ENCODE measurements at regions not wholly inside any gene's neighbourhood (a gene's known extent, or its start where the extent isn't known, plus 50 kb on each side); places are given as distances from the start of the nearest gene placed in this dataset.

GRCh38 chr7:15921576-15921975, 235.1 kb upstream of the MEOX2 start:
- H3K36me3 ChIP-seq, result no peaks in the 10 kb centered on the region
- no peak overlapping the region for H3K27ac ChIP-seq
- H3K4me3 ChIP-seq (ENCODE audit: low read depth, low read length), result no peak overlapping the region
- TF ChIP-seq CTCF (IDR thresholded peaks at IDR 0.05; ENCODE audit: low read depth, low read length), result no peak
- no peaks in the 10 kb centered on the region for H3K9me3 ChIP-seq (ENCODE audit: severe bottlenecking)
- H3K27me3 ChIP-seq (ENCODE audit: insufficient read depth, low read depth, severe bottlenecking), result no peaks in the 10 kb centered on the region
- DNase-seq, result no peak

GRCh38 chr7:15920953-15921352, 234.5 kb upstream of the MEOX2 start:
- H3K27ac ChIP-seq, result no peak overlapping the region
- no peak for DNase-seq
- no peak overlapping the region for H3K4me3 ChIP-seq (ENCODE audit: low read depth, low read length)
- no peak for TF ChIP-seq CTCF (IDR thresholded peaks at IDR 0.05; ENCODE audit: low read depth, low read length)
- no peaks in the 10 kb centered on the region for H3K9me3 ChIP-seq (ENCODE audit: severe bottlenecking)
- no peaks in the 10 kb centered on the region for H3K27me3 ChIP-seq (ENCODE audit: insufficient read depth, low read depth, severe bottlenecking)
- no peaks in the 10 kb centered on the region for H3K36me3 ChIP-seq

GRCh38 chr7:15916681-15917380, 230.3 kb upstream of the MEOX2 start:
- H3K27me3 ChIP-seq (ENCODE audit: insufficient read depth, low read depth, severe bottlenecking), result no peaks in the 10 kb centered on the region
- no peak overlapping the region for H3K4me3 ChIP-seq (ENCODE audit: low read depth, low read length)
- H3K36me3 ChIP-seq, result no peaks in the 10 kb centered on the region
- no peak for TF ChIP-seq CTCF (IDR thresholded peaks at IDR 0.05; ENCODE audit: low read depth, low read length)
- H3K9me3 ChIP-seq (ENCODE audit: severe bottlenecking), result no peaks in the 10 kb centered on the region
- H3K27ac ChIP-seq, result no peak overlapping the region
- no peak for DNase-seq

GRCh38 chr7:15915686-15916293, 229.3 kb upstream of the MEOX2 start:
- Histone ChIP-seq H3K27ac (no peak overlapping the region), H3K4me3 (ENCODE audit: low read depth, low read length) (no peak overlapping the region), H3K9me3 (ENCODE audit: severe bottlenecking) (no peaks in the 10 kb centered on the region), H3K27me3 (ENCODE audit: insufficient read depth, low read depth, severe bottlenecking) (no peaks in the 10 kb centered on the region), H3K36me3 (no peaks in the 10 kb centered on the region)
- no peak for DNase-seq
- no peak for TF ChIP-seq CTCF (IDR thresholded peaks at IDR 0.05; ENCODE audit: low read depth, low read length)

GRCh38 chr7:15914611-15915010, 228.1 kb upstream of the MEOX2 start:
- no peaks in the 10 kb centered on the region for H3K27me3 ChIP-seq (ENCODE audit: insufficient read depth, low read depth, severe bottlenecking)
- H3K27ac ChIP-seq, result no peak overlapping the region
- TF ChIP-seq CTCF (IDR thresholded peaks at IDR 0.05; ENCODE audit: low read depth, low read length), result no peak
- no peaks in the 10 kb centered on the region for H3K36me3 ChIP-seq
- H3K4me3 ChIP-seq (ENCODE audit: low read depth, low read length), result no peak overlapping the region
- no peak for DNase-seq
- H3K9me3 ChIP-seq (ENCODE audit: severe bottlenecking), result no peaks in the 10 kb centered on the region

GRCh38 chr7:15906436-15906835, 220.0 kb upstream of the MEOX2 start:
- no peak for TF ChIP-seq CTCF (IDR thresholded peaks at IDR 0.05; ENCODE audit: low read depth, low read length)
- Histone ChIP-seq H3K27me3 (ENCODE audit: insufficient read depth, low read depth, severe bottlenecking) (no peaks in the 10 kb centered on the region), H3K27ac (no peak overlapping the region), H3K4me3 (ENCODE audit: low read depth, low read length) (no peak overlapping the region), H3K9me3 (ENCODE audit: severe bottlenecking) (no peaks in the 10 kb centered on the region), H3K36me3 (no peaks in the 10 kb centered on the region)
- DNase-seq, result no peak

Data from WERI-Rb-1 (cell line).